ENCODE measurements at regions not wholly inside any gene's neighbourhood (a gene's known extent, or its start where the extent isn't known, plus 50 kb on each side); places are given as distances from the start of the nearest gene placed in this dataset.

DNA sequence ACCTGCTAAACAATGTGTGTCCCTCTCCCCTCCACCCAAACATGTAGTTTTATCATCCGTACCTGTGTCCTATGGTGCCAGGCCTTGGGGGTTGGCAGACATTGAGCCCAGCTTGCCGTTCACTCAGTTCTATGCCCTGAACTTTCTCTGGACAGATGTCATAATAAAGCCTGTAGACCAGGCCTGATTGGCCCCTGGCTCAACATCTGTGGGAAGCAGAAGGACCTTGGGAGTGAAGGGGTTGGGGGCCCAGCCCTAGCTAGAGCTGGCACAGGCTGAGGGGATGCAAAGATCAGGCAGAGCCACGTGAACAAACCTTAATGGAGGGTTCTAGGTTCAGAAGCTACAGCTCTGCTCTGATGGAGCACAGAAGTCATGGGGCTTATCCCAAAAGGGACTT, 600.6 kb downstream of the BUD13 start:
- no peak for TF ChIP-seq EZH2phosphoT487 (IDR thresholded peaks at IDR 0.05; ENCODE audit: insufficient read depth, low read depth)
- TF ChIP-seq EZH2 (IDR thresholded peaks at IDR 0.05; ENCODE audit: insufficient read depth, poor library complexity, severe bottlenecking) = no peak

Data from GM23248 (cell line).